ENCODE measurements at regions not wholly inside any gene's neighbourhood (a gene's known extent, or its start where the extent isn't known, plus 50 kb on each side); places are given as distances from the start of the nearest gene placed in this dataset.

- DNase-seq (ENCODE audit: insufficient read length, low spot score), result no peak
- no peak for TF ChIP-seq CTCF (IDR thresholded peaks at IDR 0.05; ENCODE audit: insufficient read depth, missing control alignments)
- FAIRE-seq, result no peak
These were observed 291.0 kb downstream of the DLEU7 start for GRCh38 chr13:50552424-50552966.

- TF ChIP-seq CTCF (IDR thresholded peaks at IDR 0.05; ENCODE audit: insufficient read depth, missing control alignments), result no peak
- FAIRE-seq (no peak), DNase-seq (ENCODE audit: insufficient read length, low spot score) (no peak)
These were observed 281.8 kb downstream of the DLEU7 start for GRCh38 chr13:50561739-50562138.

- no peak for FAIRE-seq
- no peak for DNase-seq (ENCODE audit: insufficient read length, low spot score)
- TF ChIP-seq CTCF (IDR thresholded peaks at IDR 0.05; ENCODE audit: insufficient read depth, missing control alignments), result no peak
These were observed 276.8 kb downstream of the DLEU7 start for GRCh38 chr13:50566646-50567045.

- FAIRE-seq, result no peak
- DNase-seq (ENCODE audit: insufficient read length, low spot score), result no peak
- TF ChIP-seq CTCF (IDR thresholded peaks at IDR 0.05; ENCODE audit: insufficient read depth, missing control alignments), result no peak
These were observed 271.4 kb downstream of the DLEU7 start for GRCh38 chr13:50572129-50572528.

GRCh38 chr13:50573066-50573465 lies 270.4 kb downstream of the DLEU7 start:
- TF ChIP-seq CTCF (IDR thresholded peaks at IDR 0.05; ENCODE audit: insufficient read depth, missing control alignments), result no peak
- DNase-seq (ENCODE audit: insufficient read length, low spot score) (no peak), FAIRE-seq (no peak)

GRCh38 chr13:50574731-50575130 lies 268.8 kb downstream of the DLEU7 start:
- DNase-seq (ENCODE audit: insufficient read length, low spot score) (no peak), FAIRE-seq (no peak)
- no peak for TF ChIP-seq CTCF (IDR thresholded peaks at IDR 0.05; ENCODE audit: insufficient read depth, missing control alignments)

GRCh38 chr13:50575138-50575537 lies 268.4 kb downstream of the DLEU7 start:
- no peak for TF ChIP-seq CTCF (IDR thresholded peaks at IDR 0.05; ENCODE audit: insufficient read depth, missing control alignments)
- DNase-seq (ENCODE audit: insufficient read length, low spot score), result no peak
- FAIRE-seq, result no peak

Data from D721Med (cell line).